Ovary (tissue), 7 donors: ENCODE measurements at regions not wholly inside any gene's neighbourhood (a gene's known extent, or its start where the extent isn't known, plus 50 kb on each side); places are given as distances from the start of the nearest gene placed in this dataset.
"Not testable (repeated sequence)": the region's sequence is repeated elsewhere in the genome, so short reads cannot be mapped to it uniquely, and the experiment has no call there.

Experiments
- DNase-seq, 5 donors: peaks; one replicate each; pipeline ENCODE4 v3.0.0-alpha.2; 2019 to 2020
- H3K27ac ChIP-seq, 2 donors: fragments of 200-600 bp; one replicate each; pipeline versions ENCODE4 v1.5.1 to v1.8.0; 2019 to 2022
- H3K27me3 ChIP-seq: fragments of 200-600 bp; one replicate; pipeline ENCODE4 v1.8.0; 2022
- H3K36me3 ChIP-seq: fragments of 200-600 bp; sonication (generic); one replicate; pipeline ENCODE4 v1.5.1; 2019
- H3K4me1 ChIP-seq: one replicate; pipeline ENCODE4 v1.8.1; 2013; ENCODE audit warnings: mild to moderate bottlenecking, moderate library complexity; ENCODE audit not compliant: insufficient read depth
- H3K4me3 ChIP-seq: fragments of 200-600 bp; sonication (generic); one replicate; pipeline ENCODE4 v1.5.1; 2017
- H3K9me3 ChIP-seq, 2 donors: fragments of 200-600 bp in 1 of 2; sonication (generic) in 1 of 2; one replicate each; pipeline versions ENCODE4 v1.5.1 to v1.8.1; 2013 to 2019; ENCODE audit warnings: mild to moderate bottlenecking in 1 of 2, moderate library complexity in 1 of 2
- EP300 ChIP-seq: sonication (generic); formaldehyde crosslinking; IDR thresholded peaks from one replicate; pipeline ENCODE4 v1.6.1; 2017; ENCODE audit warnings: antibody characterized with exemption
- POLR2A ChIP-seq: fragments of 450-650 bp; IDR thresholded peaks from one replicate; pipeline ENCODE4 v1.6.1; 2017; ENCODE audit warnings: antibody characterized with exemption, mild to moderate bottlenecking, moderate library complexity
- WGBS, 3 donors: extraction: QIAGEN DNeasy Blood & Tissue Kit in 1 of 3; methylation state at CpG; one replicate each; pipeline versions ENCODE4 v1.1.5 to v1.1.7; 2013 to 2017; 5-methylcytosine and 5-hydroxymethylcytosine counted together
- intact Hi-C, 4 donors: fragments of 100-400 bp; cut with DNase I; formaldehyde crosslinking; loops; one replicate each; pipeline versions ENCODE4 v1.11.0 to v1.15.1; 2022 to 2023
- TF ChIP-seq, protein P1 (sequence below), 3 donors: fragments of 450-650 bp in 2 of 3; fragments of 200-600 bp in 1 of 3; IDR thresholded peaks; one replicate each; pipeline versions ENCODE4 v1.5.1 to v1.8.0; 2016 to 2022; ENCODE audit warnings: antibody characterized with exemption in 3 of 3, mild to moderate bottlenecking in 1 of 3
- donor health status: DM: no; HTN: no; CAD: no; lungs with moderate emphysema.
- donor health status: DM: no; HTN: no; CAD: no.
- donor health status: Bipolar disorder and iron deficiency.
- donor health status: DM: no; HTN: no; CAD: no.
- donor health status: DM: yes; HTN: yes; CAD: no.

DNA sequence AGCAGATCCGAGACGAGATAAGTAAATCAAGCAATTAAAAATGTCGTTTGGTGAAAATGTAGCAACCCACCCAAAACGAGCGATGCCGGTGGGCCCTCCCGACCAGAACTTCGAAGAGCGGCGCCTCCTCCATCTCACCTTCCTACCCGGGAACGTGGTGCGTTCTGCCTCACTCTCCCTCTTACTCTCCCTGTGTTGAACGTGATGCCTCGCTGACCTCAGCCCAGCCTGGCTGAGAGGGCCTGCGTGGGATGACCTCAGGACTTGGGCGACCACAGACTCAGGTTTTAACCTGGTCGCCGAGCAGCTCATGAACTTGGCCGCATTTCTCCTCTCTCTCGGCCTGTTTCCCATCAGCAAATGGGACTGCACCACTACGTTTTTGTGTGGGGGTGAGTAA, 69.7 kb upstream of the RPL38 start:
- no peaks in the 10 kb centered on the region for H3K9me3 ChIP-seq
- H3K4me3 ChIP-seq = no peak overlapping the region
- H3K27me3 ChIP-seq = no peaks in the 10 kb centered on the region
- TF ChIP-seq, protein P1, sequence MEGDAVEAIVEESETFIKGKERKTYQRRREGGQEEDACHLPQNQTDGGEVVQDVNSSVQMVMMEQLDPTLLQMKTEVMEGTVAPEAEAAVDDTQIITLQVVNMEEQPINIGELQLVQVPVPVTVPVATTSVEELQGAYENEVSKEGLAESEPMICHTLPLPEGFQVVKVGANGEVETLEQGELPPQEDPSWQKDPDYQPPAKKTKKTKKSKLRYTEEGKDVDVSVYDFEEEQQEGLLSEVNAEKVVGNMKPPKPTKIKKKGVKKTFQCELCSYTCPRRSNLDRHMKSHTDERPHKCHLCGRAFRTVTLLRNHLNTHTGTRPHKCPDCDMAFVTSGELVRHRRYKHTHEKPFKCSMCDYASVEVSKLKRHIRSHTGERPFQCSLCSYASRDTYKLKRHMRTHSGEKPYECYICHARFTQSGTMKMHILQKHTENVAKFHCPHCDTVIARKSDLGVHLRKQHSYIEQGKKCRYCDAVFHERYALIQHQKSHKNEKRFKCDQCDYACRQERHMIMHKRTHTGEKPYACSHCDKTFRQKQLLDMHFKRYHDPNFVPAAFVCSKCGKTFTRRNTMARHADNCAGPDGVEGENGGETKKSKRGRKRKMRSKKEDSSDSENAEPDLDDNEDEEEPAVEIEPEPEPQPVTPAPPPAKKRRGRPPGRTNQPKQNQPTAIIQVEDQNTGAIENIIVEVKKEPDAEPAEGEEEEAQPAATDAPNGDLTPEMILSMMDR (IDR thresholded peaks at IDR 0.05) = no peak
- TF ChIP-seq EP300 = no peak
- TF ChIP-seq POLR2A = no peak
- H3K27ac ChIP-seq = no peak overlapping the region
- no peak for DNase-seq
- H3K36me3 ChIP-seq = no peaks in the 10 kb centered on the region
- H3K4me1 ChIP-seq = no peaks in the 10 kb centered on the region
- WGBS, 3 donors = 42 to 49% (median 49%) methylated on average over 22 of the region's 22 CpGs
- intact Hi-C loops = no loop called here

DNA sequence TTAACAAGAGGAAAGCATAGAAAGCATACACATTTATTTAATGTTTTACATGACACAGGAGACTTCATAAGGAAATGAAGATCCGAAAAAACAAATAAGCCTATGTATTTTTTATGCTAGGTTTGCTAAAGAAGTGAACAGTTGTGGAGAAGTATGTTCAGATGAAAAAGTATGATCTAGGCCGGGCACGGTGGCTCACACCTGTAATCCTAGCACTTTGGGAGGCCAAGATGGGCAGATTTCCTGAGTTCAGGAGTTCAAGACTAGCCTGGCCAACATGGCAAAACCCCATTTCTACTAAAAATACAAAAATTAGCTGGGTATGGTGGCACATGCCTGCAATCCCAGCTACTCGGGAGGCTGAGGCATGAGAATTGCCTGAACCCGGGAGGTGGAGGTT, 69.2 kb upstream of the RPL38 start:
- 78 to 85% (median 81%) methylated on average over 5 of the region's 5 CpGs for WGBS, 3 donors
- H3K4me1 ChIP-seq, H3K9me3 ChIP-seq, H3K36me3 ChIP-seq, H3K27ac ChIP-seq, H3K27me3 ChIP-seq, H3K4me3 ChIP-seq, intact Hi-C loops, DNase-seq: not testable (repeated sequence)

DNA sequence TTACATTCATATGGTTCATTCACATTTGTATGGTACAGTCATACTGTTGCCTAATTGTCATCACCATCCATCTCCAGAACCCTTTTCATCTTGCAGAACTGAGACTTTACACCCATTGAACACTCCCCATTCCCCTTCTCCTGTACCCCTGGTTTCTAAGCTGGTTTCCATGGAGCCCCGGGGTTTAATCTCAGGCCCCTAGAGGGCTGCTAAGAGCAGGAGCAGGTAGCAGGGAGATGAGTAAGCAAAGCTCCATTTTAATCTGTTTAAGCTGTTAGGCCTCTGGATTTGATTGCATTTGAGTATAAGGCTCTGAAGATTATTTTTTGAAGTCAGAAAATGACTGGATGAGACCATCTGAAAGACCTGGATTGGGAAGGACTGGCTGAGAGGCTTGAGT, 68.5 kb upstream of the RPL38 start:
- no peak overlapping the region for H3K4me3 ChIP-seq
- no peak for DNase-seq
- H3K9me3 ChIP-seq = no peaks in the 10 kb centered on the region
- no peak overlapping the region for H3K27ac ChIP-seq
- H3K36me3 ChIP-seq = no peaks in the 10 kb centered on the region
- no peak for TF ChIP-seq EP300
- TF ChIP-seq, protein P1 (IDR thresholded peaks at IDR 0.05) = no peak
- TF ChIP-seq POLR2A = no peak
- intact Hi-C loops = no loop called here
- H3K4me1 ChIP-seq = no peaks in the 10 kb centered on the region
- WGBS, 3 donors = 56 to 78% (median 68%) methylated on average over 1 of the region's 1 CpG
- no peaks in the 10 kb centered on the region for H3K27me3 ChIP-seq

DNA sequence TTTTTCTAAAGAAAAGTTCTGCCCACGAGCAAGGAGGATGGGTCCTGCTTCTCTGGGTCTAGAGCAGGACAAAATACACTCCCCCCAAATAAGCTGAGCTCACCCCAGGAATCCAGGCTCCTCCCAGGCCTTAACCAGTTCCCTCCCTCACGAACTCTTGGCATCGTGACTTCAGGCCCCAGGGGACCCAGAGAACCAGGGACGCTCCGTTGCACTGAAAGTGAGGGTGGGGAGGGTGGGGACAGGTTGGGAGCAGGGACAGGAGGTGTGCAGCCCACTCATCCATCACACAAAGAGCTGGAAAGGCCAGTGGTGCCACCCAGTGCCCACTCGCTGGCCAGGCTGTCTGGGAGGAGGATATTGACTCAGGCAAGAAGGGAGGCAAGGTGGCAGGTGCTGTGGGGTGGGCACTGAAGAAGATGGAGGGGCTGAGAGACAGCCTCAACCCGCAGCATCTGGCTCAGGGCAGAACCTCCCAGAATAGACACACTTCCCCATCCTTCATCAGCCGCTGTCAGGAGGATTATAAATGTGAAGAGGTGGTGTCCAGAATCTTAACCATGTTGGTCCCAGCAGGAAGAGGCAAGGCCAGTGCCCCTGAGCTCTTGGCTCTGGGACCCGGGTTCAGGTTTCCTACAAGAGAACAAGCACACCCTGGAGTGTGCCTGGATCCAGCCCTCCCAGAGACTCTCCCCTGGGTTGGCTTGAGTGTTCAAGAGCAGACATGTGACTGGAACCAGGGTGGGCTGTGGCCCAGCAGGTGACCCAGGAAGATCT, 67.9 kb upstream of the RPL38 start:
- no peak for DNase-seq
- intact Hi-C loops = no loop called here

DNA sequence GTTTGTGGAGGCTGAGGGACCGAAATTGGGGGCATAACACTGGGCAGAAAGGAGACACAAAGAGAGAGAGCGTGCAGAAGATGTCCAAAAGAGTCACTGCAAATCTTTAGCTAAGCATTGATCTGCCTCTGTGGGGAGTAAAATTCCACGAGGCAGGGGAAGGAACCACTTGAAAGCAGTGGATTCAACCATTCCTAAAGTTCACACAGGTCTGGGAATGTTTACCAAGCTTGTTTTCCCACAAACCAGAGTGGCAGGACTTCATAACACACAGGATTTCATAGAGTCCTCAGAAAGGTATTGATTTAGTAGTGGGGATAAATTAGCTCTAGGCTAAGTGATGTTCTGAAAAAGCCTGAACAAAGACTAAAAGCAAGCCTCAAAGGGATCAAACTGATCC, 66.1 kb upstream of the RPL38 start:
- intact Hi-C loops = no loop called here
- DNase-seq = no peak
- TF ChIP-seq POLR2A (no peak), EP300 (no peak)
- TF ChIP-seq, protein P1 (IDR thresholded peaks at IDR 0.05) = no peak
- Histone ChIP-seq H3K9me3 (no peaks in the 10 kb centered on the region), H3K4me1 (no peaks in the 10 kb centered on the region), H3K4me3 (no peak overlapping the region), H3K27ac (no peak overlapping the region), H3K36me3 (no peaks in the 10 kb centered on the region), H3K27me3 (no peaks in the 10 kb centered on the region)
- 44 to 56% (median 44%) methylated on average over 3 of the region's 3 CpGs for WGBS, 3 donors

More for the DNA sequence above, 67.9 kb upstream of the RPL38 start:
- Histone ChIP-seq H3K4me3 (no peak overlapping the region), H3K27ac (no peak overlapping the region), H3K36me3 (no peaks in the 10 kb centered on the region), H3K9me3 (no peaks in the 10 kb centered on the region), H3K27me3 (no peaks in the 10 kb centered on the region), H3K4me1 (no peaks in the 10 kb centered on the region)
- TF ChIP-seq EP300 (no peak), POLR2A (no peak)
- TF ChIP-seq, protein P1 (IDR thresholded peaks at IDR 0.05) = no peak
- 69 to 81% (median 71%) methylated on average over 8 to 9 of the region's 9 CpGs for WGBS, 3 donors
